Neural cell (in vitro differentiated cells): ENCODE measurements at regions not wholly inside any gene's neighbourhood (a gene's known extent, or its start where the extent isn't known, plus 50 kb on each side); places are given as distances from the start of the nearest gene placed in this dataset.

Experiments
- H2AFZ ChIP-seq: fragments of 200-600, 300-800 bp; sonication (generic), shearing (Covaris generic); 2 replicates; pipeline ENCODE4 v1.6.0; 2014; ENCODE audit warnings: low read depth, mild to moderate bottlenecking, antibody characterized with exemption, low read length, moderate library complexity
- H3F3A ChIP-seq: fragments of 200-600 bp; shearing (Covaris generic); 2 replicates; pipeline ENCODE4 v1.6.1; 2016; ENCODE audit warnings: mild to moderate bottlenecking, moderate library complexity, mixed read lengths, antibody characterized with exemption, low read length; ENCODE audit not compliant: insufficient read depth, poor library complexity, severe bottlenecking
- H3K27ac ChIP-seq: fragments of 200-600, 300-800 bp; sonication (generic), shearing (Covaris generic); 2 replicates; pipeline ENCODE4 v1.5.1; 2014; ENCODE audit warnings: mild to moderate bottlenecking, low read length, moderate library complexity
- H3K27me3 ChIP-seq: fragments of 300-800, 200-600 bp; sonication (generic), shearing (Covaris generic); 2 replicates; pipeline ENCODE4 v1.6.0; 2014; ENCODE audit warnings: mild to moderate bottlenecking, low read depth, low read length, moderate library complexity; ENCODE audit not compliant: insufficient read depth
- H3K36me3 ChIP-seq: fragments of 300-800, 200-600 bp; sonication (generic), shearing (Covaris generic); 2 replicates; pipeline ENCODE4 v1.5.1; 2014; ENCODE audit warnings: mild to moderate bottlenecking, antibody characterized with exemption, low read length, moderate library complexity; ENCODE audit not compliant: insufficient read depth
- H3K4me2 ChIP-seq: fragments of 300-800, 200-600 bp; sonication (generic), shearing (Covaris generic); 2 replicates; pipeline ENCODE4 v1.6.0; 2014; ENCODE audit warnings: mild to moderate bottlenecking, low read length
- H3K4me3 ChIP-seq: fragments of 300-800, 200-600 bp; sonication (generic), shearing (Covaris generic); 2 replicates; pipeline ENCODE4 v1.5.1; 2014; ENCODE audit warnings: mild to moderate bottlenecking, low read length, moderate library complexity
- H3K79me2 ChIP-seq: fragments of 200-600 bp; shearing (Covaris generic); replicated peaks from 2 replicates; pipeline ENCODE4 v1.6.0; 2014; ENCODE audit warnings: mild to moderate bottlenecking, low read length, moderate library complexity; ENCODE audit not compliant: insufficient read depth
- H3K9ac ChIP-seq: fragments of 300-800, 200-600 bp; sonication (generic), shearing (Covaris generic); 2 replicates; pipeline ENCODE4 v1.6.1; 2016; ENCODE audit warnings: mild to moderate bottlenecking, low read length, mixed read lengths
- H3K9me2 ChIP-seq: fragments of 200-600 bp; shearing (Covaris generic); 2 replicates; pipeline ENCODE4 v1.6.1; 2016; ENCODE audit warnings: mild to moderate bottlenecking, low read length, mixed read lengths; ENCODE audit not compliant: insufficient read depth
- H3K9me3 ChIP-seq: fragments of 200-600, 300-800 bp; sonication (generic), shearing (Covaris generic); 2 replicates; pipeline ENCODE4 v1.6.1; 2016; ENCODE audit warnings: mild to moderate bottlenecking, mixed run types, low read length, moderate library complexity, mixed read lengths
- H4K20me1 ChIP-seq: fragments of 200-600 bp; shearing (Covaris generic); 2 replicates; pipeline ENCODE4 v1.6.1; 2016; ENCODE audit warnings: mild to moderate bottlenecking, mixed run types; ENCODE audit not compliant: insufficient read depth
- EP300 ChIP-seq: fragments of 450-650 bp; conservative IDR thresholded peaks from 2 replicates; pipeline ENCODE4 v1.6.1; 2014; ENCODE audit warnings: antibody characterized with exemption, mild to moderate bottlenecking, moderate library complexity; ENCODE audit not compliant: poor library complexity, severe bottlenecking
- EZH2 ChIP-seq: fragments of 200-600, 300-800 bp; shearing (Covaris generic), sonication (generic); IDR thresholded peaks from 2 replicates; pipeline ENCODE4 v1.6.1; 2014; ENCODE audit warnings: antibody characterized with exemption, low read length, borderline replicate concordance, mild to moderate bottlenecking; ENCODE audit not compliant: insufficient read depth, poor library complexity, severe bottlenecking
- MXI1 ChIP-seq: fragments of 450-650 bp; conservative IDR thresholded peaks from 2 replicates; pipeline ENCODE4 v1.6.1; 2014; ENCODE audit warnings: antibody characterized with exemption, mild to moderate bottlenecking; ENCODE audit not compliant: poor library complexity, severe bottlenecking
- POLR2AphosphoS5 ChIP-seq: IDR thresholded peaks from 2 replicates; pipeline ENCODE4 v1.6.1; 2012
- RAD21 ChIP-seq: fragments of 450-650 bp; conservative IDR thresholded peaks from 2 replicates; pipeline ENCODE4 v1.6.1; 2014; ENCODE audit warnings: antibody characterized with exemption, mild to moderate bottlenecking, moderate library complexity
- SMC3 ChIP-seq: fragments of 450-650 bp; conservative IDR thresholded peaks from 2 replicates; pipeline ENCODE4 v1.6.1; 2014; ENCODE audit warnings: antibody characterized with exemption, mild to moderate bottlenecking, moderate library complexity; ENCODE audit not compliant: poor library complexity
- TAF1 ChIP-seq: IDR thresholded peaks from 2 replicates; pipeline ENCODE4 v1.6.1; 2012; ENCODE audit warnings: low read depth
- TF ChIP-seq, protein P1 (sequence below): fragments of 450-650 bp; IDR thresholded peaks from 2 replicates; pipeline ENCODE4 v1.5.1; 2014; ENCODE audit warnings: antibody characterized with exemption, mild to moderate bottlenecking, moderate library complexity; ENCODE audit not compliant: poor library complexity, severe bottlenecking
- TF ChIP-seq, protein P2 (sequence below): IDR thresholded peaks from 2 replicates; pipeline ENCODE4 v1.6.1; 2012; ENCODE audit warnings: borderline replicate concordance

- Histone ChIP-seq H3K9ac (no peak overlapping the region), H3F3A (no peaks in the 10 kb centered on the region), H3K79me2 (no peaks in the 10 kb centered on the region), H3K27me3 (no peaks in the 10 kb centered on the region), H3K36me3 (no peaks in the 10 kb centered on the region), H3K9me3 (no peaks in the 10 kb centered on the region), H3K27ac (no peak overlapping the region), H3K9me2 (no peaks in the 10 kb centered on the region), H3K4me2 (no peak overlapping the region), H4K20me1 (no peaks in the 10 kb centered on the region), H2AFZ (no peak overlapping the region), H3K4me3 (no peak overlapping the region)
- TF ChIP-seq MXI1 (no peak), EP300 (no peak), POLR2AphosphoS5 (no peak), EZH2 (no peak), TAF1 (no peak), SMC3 (no peak), RAD21 (no peak)
- TF ChIP-seq, protein P1, sequence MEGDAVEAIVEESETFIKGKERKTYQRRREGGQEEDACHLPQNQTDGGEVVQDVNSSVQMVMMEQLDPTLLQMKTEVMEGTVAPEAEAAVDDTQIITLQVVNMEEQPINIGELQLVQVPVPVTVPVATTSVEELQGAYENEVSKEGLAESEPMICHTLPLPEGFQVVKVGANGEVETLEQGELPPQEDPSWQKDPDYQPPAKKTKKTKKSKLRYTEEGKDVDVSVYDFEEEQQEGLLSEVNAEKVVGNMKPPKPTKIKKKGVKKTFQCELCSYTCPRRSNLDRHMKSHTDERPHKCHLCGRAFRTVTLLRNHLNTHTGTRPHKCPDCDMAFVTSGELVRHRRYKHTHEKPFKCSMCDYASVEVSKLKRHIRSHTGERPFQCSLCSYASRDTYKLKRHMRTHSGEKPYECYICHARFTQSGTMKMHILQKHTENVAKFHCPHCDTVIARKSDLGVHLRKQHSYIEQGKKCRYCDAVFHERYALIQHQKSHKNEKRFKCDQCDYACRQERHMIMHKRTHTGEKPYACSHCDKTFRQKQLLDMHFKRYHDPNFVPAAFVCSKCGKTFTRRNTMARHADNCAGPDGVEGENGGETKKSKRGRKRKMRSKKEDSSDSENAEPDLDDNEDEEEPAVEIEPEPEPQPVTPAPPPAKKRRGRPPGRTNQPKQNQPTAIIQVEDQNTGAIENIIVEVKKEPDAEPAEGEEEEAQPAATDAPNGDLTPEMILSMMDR = no peak
- TF ChIP-seq, protein P2, sequence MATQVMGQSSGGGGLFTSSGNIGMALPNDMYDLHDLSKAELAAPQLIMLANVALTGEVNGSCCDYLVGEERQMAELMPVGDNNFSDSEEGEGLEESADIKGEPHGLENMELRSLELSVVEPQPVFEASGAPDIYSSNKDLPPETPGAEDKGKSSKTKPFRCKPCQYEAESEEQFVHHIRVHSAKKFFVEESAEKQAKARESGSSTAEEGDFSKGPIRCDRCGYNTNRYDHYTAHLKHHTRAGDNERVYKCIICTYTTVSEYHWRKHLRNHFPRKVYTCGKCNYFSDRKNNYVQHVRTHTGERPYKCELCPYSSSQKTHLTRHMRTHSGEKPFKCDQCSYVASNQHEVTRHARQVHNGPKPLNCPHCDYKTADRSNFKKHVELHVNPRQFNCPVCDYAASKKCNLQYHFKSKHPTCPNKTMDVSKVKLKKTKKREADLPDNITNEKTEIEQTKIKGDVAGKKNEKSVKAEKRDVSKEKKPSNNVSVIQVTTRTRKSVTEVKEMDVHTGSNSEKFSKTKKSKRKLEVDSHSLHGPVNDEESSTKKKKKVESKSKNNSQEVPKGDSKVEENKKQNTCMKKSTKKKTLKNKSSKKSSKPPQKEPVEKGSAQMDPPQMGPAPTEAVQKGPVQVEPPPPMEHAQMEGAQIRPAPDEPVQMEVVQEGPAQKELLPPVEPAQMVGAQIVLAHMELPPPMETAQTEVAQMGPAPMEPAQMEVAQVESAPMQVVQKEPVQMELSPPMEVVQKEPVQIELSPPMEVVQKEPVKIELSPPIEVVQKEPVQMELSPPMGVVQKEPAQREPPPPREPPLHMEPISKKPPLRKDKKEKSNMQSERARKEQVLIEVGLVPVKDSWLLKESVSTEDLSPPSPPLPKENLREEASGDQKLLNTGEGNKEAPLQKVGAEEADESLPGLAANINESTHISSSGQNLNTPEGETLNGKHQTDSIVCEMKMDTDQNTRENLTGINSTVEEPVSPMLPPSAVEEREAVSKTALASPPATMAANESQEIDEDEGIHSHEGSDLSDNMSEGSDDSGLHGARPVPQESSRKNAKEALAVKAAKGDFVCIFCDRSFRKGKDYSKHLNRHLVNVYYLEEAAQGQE = no peak
These were observed 142.5 kb upstream of the HS3ST2 start for GRCh38 chr16:22671301-22672076.

- H3K4me2 ChIP-seq = no peak overlapping the region
- H3K9me3 ChIP-seq = no peaks in the 10 kb centered on the region
- no peaks in the 10 kb centered on the region for H3F3A ChIP-seq
- TF ChIP-seq, protein P1 = no peak
- TF ChIP-seq TAF1 (no peak), SMC3 (no peak), POLR2AphosphoS5 (no peak), EP300 (no peak), MXI1 (no peak), RAD21 (no peak), EZH2 (no peak)
- TF ChIP-seq, protein P2 = no peak
- no peaks in the 10 kb centered on the region for H3K9me2 ChIP-seq
- H2AFZ ChIP-seq = no peak overlapping the region
- H3K4me3 ChIP-seq = no peak overlapping the region
- H3K79me2 ChIP-seq = no peaks in the 10 kb centered on the region
- H3K9ac ChIP-seq = no peak overlapping the region
- H3K27ac ChIP-seq = no peak overlapping the region
- no peaks in the 10 kb centered on the region for H4K20me1 ChIP-seq
- H3K36me3 ChIP-seq = no peaks in the 10 kb centered on the region
- H3K27me3 ChIP-seq = no peaks in the 10 kb centered on the region
These were observed 141.1 kb upstream of the HS3ST2 start for GRCh38 chr16:22672830-22673210.
